Spinal cord (tissue), 9 donors: ENCODE measurements at regions not wholly inside any gene's neighbourhood (a gene's known extent, or its start where the extent isn't known, plus 50 kb on each side); places are given as distances from the start of the nearest gene placed in this dataset.

Experiments
- DNase-seq, 6 donors: peaks; one replicate each; pipeline versions ENCODE4 v3.0.0 to v3.0.0-alpha.2; 2013 to 2015; ENCODE audit warnings: low spot score in 6 of 6, low read depth in 4 of 6
- H3K27ac ChIP-seq: one replicate; pipeline ENCODE4 v1.5.1; 2013; ENCODE audit warnings: low read depth, low read length, control low read depth
- H3K27me3 ChIP-seq: one replicate; pipeline ENCODE4 v1.6.1; 2013; ENCODE audit warnings: low read length; ENCODE audit not compliant: control insufficient read depth, insufficient read depth
- H3K36me3 ChIP-seq: one replicate; pipeline ENCODE4 v1.6.1; 2013; ENCODE audit warnings: low read length; ENCODE audit not compliant: control insufficient read depth, insufficient read depth
- H3K4me1 ChIP-seq: one replicate; pipeline ENCODE4 v1.6.1; 2013; ENCODE audit warnings: low read length; ENCODE audit not compliant: control insufficient read depth, insufficient read depth
- H3K4me3 ChIP-seq: one replicate; pipeline ENCODE4 v1.5.1; 2013; ENCODE audit warnings: low read depth, low read length, control low read depth
- H3K9me3 ChIP-seq: one replicate; pipeline ENCODE4 v1.6.1; 2013; ENCODE audit warnings: low read length; ENCODE audit not compliant: control insufficient read depth, insufficient read depth
- WGBS: methylation state at CpG from one replicate; pipeline ENCODE4 v1.1.5; 2013; ENCODE audit warnings: missing lambda C conversion rate; ENCODE audit not compliant: insufficient coverage; 5-methylcytosine and 5-hydroxymethylcytosine counted together
- donor health status: healthy.

DNA sequence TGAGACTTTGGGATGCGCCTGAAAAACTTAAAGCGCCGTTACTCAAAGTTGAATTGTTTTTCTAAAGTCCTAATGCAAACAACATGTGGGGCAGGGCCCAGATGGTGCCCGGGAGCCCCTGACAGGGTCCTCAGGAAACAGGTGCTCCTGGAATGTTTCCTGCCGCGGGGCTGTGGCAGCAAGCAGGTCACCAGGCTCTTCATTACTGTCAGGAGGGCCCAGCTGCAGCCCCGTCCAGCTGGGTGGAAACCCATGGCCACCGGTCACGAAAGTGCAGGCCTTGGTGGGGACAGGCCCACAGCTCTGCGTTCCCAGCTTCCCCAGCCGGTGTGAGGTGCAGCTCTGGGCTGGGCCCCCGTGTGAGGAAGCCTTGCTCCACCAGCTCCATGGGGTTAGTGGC is 63.9 kb upstream of the GATA2 start:
- Histone ChIP-seq H3K27me3 (peaks cover 26% of the 10 kb centered on the region), H3K36me3 (no peaks in the 10 kb centered on the region), H3K27ac (no peak overlapping the region), H3K4me1 (peaks cover 14% of the 10 kb centered on the region), H3K4me3 (no peak overlapping the region), H3K9me3 (no peaks in the 10 kb centered on the region)
- DNase-seq = no peak
- 72% methylated on average over 11 of the region's 12 CpGs for WGBS

DNA sequence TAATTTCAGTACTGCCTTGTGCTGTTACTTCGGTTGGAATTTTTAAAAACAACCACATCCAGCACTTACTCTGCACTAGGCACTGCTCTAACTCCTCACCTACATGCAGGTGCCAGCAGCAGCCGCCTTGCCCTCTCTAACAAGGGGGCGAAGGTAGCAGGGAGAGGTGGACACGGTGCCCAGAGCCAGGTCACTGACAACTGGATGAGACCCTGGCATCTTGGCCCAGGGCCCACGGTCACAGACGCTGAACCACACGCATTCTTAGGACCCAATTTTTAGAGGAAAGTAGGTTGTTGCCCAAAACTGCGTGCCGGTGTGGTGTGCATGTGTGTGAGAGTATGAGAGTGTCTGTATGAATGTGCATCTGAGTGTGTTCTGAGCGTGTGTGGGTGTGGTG is 63.4 kb upstream of the GATA2 start:
- Histone ChIP-seq H3K4me3 (no peak overlapping the region), H3K27ac (no peak overlapping the region), H3K27me3 (peaks cover 26% of the 10 kb centered on the region), H3K4me1 (peaks cover 14% of the 10 kb centered on the region), H3K36me3 (no peaks in the 10 kb centered on the region), H3K9me3 (no peaks in the 10 kb centered on the region)
- DNase-seq = no peak
- WGBS = 87% methylated on average over 10 of the region's 10 CpGs

DNA sequence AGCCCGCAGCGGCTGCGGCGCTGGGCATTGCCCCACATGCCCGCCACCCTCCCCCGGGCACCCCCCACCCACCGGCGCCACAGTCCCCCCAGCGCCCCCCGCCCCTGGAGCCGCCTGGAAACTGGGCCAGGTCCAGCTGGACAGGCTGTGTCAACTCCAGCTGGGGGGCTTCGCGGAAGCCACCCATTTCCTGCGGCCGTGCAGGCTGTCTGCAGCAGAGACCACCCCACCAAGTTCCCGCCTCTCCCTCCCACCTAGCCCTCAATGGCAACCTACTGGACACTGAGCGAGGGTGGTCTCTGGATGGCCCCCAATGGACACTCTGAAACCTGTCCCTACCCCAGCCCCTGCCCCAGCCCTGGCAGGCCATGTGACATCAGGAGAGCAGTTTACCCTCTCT is 62.8 kb upstream of the GATA2 start:
- Histone ChIP-seq H3K27ac (no peak overlapping the region), H3K36me3 (no peaks in the 10 kb centered on the region), H3K9me3 (no peaks in the 10 kb centered on the region), H3K4me1 (peaks cover 14% of the 10 kb centered on the region), H3K27me3 (peaks cover 26% of the 10 kb centered on the region), H3K4me3 (no peak overlapping the region)
- 43% methylated on average over 6 of the region's 17 CpGs for WGBS
- no peak for DNase-seq

DNA sequence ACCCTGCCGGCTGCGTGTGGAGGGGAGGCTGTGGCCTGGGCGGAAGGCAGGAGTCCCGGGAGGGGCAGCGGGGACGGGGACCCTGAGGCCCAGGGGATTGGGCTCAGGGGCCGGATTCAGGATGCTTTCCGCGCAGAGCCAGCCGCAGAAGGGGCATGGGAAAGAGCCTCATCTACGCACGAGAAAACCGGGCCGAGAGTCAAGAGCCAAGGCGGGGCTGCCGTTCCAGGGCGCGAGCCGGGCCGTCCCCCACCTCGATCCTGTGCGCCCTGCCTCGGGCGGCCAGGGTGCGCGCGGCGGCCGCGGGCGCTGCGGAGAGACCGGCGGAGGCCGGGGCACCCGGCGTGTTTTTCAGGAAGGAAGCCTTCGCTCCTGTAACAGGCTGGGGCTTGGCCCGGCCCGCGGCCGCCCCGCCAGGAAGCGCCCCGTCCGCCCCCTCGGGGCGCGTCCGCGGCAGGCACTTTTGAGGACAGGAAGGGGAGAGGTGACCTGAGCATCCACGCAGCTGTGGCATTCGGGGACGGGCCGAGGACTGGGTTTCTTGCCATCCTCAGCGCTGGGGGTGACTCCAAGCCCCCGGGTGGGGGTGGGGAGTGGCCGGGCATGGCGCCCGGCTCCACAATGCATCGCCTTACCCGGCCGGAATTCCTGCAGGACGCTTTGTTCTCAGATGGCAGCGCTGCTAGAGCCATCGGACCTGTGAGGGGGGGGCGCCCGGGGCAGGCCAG is 62.3 kb upstream of the GATA2 start:
- 2% methylated on average over 66 of the region's 68 CpGs for WGBS
- no peak overlapping the region for H3K27ac ChIP-seq
- no peaks in the 10 kb centered on the region for H3K9me3 ChIP-seq
- H3K4me1 ChIP-seq = peaks cover 17% of the 10 kb centered on the region
- peak in 2 of 6 donors; percentile 37 to 55 for DNase-seq
- peaks cover 26% of the 10 kb centered on the region for H3K27me3 ChIP-seq
- H3K4me3 ChIP-seq = no peak overlapping the region
- no peaks in the 10 kb centered on the region for H3K36me3 ChIP-seq

DNA sequence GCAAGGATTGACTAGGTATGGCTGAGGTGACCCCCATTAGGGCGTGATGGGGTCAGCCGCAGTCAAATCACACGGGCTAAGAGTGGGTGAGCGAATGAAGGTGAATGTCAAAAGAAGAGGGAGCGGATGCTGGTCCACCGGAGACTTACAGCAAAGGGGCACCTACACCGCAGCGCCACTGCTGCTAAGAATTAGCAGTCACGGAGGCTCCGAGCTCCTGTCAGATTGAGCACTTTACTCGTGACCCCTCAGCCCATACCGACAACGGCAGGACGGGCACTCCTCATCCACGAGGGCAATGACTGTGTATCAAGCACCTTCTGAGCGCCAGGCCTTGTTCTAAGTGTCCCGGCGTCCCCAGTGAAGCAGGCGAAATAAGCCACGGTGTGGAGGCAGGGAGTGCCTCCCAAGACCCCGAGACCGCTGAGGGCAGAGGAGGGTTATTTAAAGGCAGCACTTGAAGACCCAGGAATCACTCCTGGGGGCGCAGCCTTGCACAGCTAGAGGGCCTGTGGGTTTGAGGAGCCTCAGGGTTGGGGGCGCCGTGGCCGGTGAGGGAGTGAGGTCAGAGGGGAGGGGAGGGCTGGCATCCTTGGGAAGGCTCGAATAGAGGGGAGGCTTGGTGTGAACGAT is 61.6 kb upstream of the GATA2 start:
- Histone ChIP-seq H3K27me3 (peaks cover 26% of the 10 kb centered on the region), H3K4me3 (no peak overlapping the region), H3K27ac (no peak overlapping the region), H3K9me3 (no peaks in the 10 kb centered on the region), H3K4me1 (peaks cover 20% of the 10 kb centered on the region), H3K36me3 (no peaks in the 10 kb centered on the region)
- WGBS = 69% methylated on average over 28 of the region's 28 CpGs
- DNase-seq = no peak

DNA sequence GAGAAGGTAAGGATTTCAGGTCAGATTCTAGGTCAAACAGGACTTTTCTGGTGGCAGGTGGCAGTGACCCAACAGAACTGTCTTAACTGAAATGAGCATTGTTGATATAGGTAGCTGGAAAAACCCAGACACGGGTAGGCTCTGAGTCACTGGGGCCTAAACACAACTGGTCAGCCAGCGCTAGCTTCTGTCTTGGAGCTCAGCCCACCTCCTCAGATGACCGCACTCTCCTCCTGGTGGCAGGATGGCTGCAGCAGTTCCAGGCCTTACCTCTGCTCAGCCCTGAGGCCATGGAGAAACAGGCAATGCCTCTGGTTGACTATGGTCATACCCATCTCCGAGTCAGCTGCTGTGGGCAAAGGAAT is 61.1 kb upstream of the GATA2 start:
- WGBS = 98% methylated on average over 4 of the region's 4 CpGs
- DNase-seq = no peak
- H3K27me3 ChIP-seq = peaks cover 26% of the 10 kb centered on the region

DNA sequence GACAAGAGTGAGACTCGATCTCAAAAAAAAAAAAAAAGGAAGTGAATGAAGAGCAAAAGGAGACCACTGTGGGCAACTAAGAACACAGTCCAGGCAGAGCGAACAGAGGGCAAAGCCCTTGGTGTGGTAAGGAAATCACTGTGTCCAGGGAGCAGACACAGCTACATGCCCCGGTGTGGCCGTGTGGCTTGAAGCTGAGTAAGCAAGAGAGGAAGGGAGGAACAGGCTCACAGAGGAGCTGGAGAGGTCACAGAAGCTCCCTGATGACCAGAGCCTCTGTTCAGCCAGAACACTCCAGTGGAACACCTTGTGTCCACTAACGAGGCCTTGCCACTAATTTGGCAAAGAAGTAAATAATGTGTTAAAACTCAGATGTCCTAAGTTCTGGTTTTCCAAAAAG is 60.6 kb upstream of the GATA2 start:
- Histone ChIP-seq H3K4me3 (no peak overlapping the region), H3K4me1 (peaks cover 30% of the 10 kb centered on the region), H3K27me3 (peaks cover 26% of the 10 kb centered on the region), H3K36me3 (no peaks in the 10 kb centered on the region), H3K9me3 (no peaks in the 10 kb centered on the region), H3K27ac (no peak overlapping the region)
- WGBS = 86% methylated on average over 4 of the region's 5 CpGs
- no peak for DNase-seq

More for the DNA sequence above, 61.1 kb upstream of the GATA2 start:
- H3K27ac ChIP-seq = no peak overlapping the region
- H3K4me3 ChIP-seq = no peak overlapping the region
- H3K4me1 ChIP-seq = peaks cover 25% of the 10 kb centered on the region
- H3K9me3 ChIP-seq = no peaks in the 10 kb centered on the region
- no peaks in the 10 kb centered on the region for H3K36me3 ChIP-seq

DNA sequence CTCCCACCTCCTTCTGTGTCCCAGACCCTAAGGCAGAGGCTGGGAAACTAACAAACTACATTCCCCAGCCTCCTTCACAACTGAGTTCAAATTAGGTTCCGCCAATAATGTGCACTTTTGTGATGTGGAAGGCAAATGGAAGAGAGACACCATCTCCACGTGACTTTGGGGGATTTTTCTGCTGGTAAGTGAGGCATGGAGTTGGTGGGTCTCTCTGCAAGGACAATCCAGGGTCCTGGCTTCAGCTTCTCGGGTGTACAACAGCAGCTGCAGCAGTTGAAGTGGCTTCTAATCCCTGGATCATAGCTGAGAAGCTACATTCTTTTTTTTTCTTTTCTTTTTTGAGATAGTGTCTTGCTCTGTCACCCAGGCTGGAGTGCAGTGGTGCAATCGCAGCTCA is 58.9 kb upstream of the GATA2 start:
- H3K27me3 ChIP-seq = peaks cover 25% of the 10 kb centered on the region

DNA sequence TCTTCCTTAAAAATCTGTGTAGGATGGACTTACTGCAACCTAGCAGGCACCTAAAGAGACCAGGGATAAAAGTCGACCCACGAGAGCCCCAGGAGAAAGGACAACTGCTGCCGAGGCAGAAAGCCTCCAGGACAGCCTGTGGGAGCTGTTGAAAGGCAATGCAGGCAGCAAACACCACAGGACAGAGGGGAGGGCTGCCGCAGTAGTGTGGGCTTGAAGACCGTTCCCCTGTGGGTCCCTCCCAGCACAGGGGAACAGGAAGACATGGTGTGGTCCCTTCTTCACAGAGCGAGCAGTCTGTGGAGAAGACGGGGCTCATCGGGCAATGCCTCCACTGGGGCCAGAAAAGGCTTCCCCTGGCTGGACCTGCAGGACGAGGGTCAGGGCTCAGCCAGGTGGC is 58.5 kb upstream of the GATA2 start:
- H3K27me3 ChIP-seq = peaks cover 21% of the 10 kb centered on the region
- H3K4me3 ChIP-seq = no peak overlapping the region
- DNase-seq = no peak
- H3K9me3 ChIP-seq = no peaks in the 10 kb centered on the region
- peaks cover 30% of the 10 kb centered on the region for H3K4me1 ChIP-seq
- H3K36me3 ChIP-seq = no peaks in the 10 kb centered on the region
- WGBS = 76% methylated on average over 9 of the region's 9 CpGs
- no peak overlapping the region for H3K27ac ChIP-seq

More for the DNA sequence above, 58.9 kb upstream of the GATA2 start:
- Histone ChIP-seq H3K4me3 (no peak overlapping the region), H3K4me1 (peaks cover 30% of the 10 kb centered on the region), H3K36me3 (no peaks in the 10 kb centered on the region), H3K9me3 (no peaks in the 10 kb centered on the region), H3K27ac (no peak overlapping the region)
- DNase-seq = no peak
- 63% methylated on average over 2 of the region's 4 CpGs for WGBS

DNA sequence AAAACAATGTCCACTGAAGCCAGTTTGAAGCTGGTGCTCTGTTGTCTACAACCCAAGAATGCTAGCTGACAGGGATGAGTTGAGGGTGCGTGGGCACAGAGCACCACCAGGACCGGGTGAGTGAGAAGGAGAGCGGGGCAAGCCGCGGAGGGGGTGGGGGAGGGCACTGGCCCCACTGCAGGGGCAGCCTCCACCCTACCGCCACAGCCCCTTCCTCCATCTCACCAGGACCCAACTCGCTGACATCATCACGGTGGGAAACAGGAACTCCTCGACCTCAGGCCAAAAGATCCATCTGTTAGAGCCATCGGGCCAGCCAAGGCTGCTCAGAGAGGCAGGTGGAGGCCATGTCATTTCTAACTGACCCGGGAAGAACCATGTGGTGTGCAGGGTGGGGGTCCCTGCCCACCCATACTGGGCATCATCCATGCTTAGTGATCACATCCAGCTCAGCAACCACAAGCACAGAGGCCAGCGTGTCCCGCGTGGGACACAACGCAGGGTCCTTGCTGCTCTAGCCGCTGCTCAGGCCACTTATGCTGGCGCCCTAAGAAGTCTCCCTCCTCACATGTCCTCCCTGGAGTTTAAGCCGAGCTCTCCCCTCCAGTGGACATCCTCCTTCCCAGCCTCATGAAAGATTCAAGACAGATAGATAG is 57.6 kb upstream of the GATA2 start:
- no peak for DNase-seq
- Histone ChIP-seq H3K27ac (no peak overlapping the region), H3K27me3 (peaks cover 14% of the 10 kb centered on the region), H3K4me1 (peaks cover 25% of the 10 kb centered on the region), H3K4me3 (no peak overlapping the region), H3K36me3 (no peaks in the 10 kb centered on the region), H3K9me3 (no peaks in the 10 kb centered on the region)
- WGBS = 91% methylated on average over 10 of the region's 18 CpGs
